Rectal smooth muscle tissue (tissue), 1 donor: ENCODE measurements at regions not wholly inside any gene's neighbourhood (a gene's known extent, or its start where the extent isn't known, plus 50 kb on each side); places are given as distances from the start of the nearest gene placed in this dataset.

Experiments
- H3K27ac ChIP-seq: one replicate; pipeline ENCODE4 v1.7.0; 2013; ENCODE audit warnings: low read depth, low read length, inconsistent platforms
- H3K27me3 ChIP-seq: one replicate; pipeline ENCODE4 v1.7.0; 2013; ENCODE audit warnings: low read length; ENCODE audit not compliant: control insufficient read depth, insufficient read depth
- H3K36me3 ChIP-seq: one replicate; pipeline ENCODE4 v1.7.0; 2013; ENCODE audit warnings: low read length; ENCODE audit not compliant: control insufficient read depth, insufficient read depth
- H3K4me1 ChIP-seq: one replicate; pipeline ENCODE4 v1.7.0; 2013; ENCODE audit warnings: low read length; ENCODE audit not compliant: control insufficient read depth, insufficient read depth
- H3K4me3 ChIP-seq: one replicate; pipeline ENCODE4 v1.7.0; 2013; ENCODE audit warnings: low read length
- H3K9ac ChIP-seq: one replicate; pipeline ENCODE4 v1.7.0; 2013; ENCODE audit warnings: low read length

DNA sequence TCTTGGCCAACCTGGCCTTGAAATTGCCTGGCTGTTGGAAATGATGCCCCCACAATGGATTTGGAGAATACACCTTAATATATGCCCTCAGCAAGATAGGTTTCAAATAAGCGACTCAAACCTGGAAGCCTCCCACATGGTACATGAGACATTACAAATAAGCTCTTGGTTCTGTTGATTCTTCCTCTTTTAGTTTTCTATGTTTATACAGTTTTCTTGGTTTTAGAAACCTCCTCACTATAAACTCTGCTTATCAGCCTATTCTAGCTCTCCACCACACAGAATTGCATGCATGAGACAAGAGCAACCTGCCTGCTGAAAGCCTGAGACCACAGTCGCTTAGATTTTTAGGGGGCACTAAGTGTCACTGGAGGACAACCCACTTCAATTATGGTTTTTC, 108.8 kb upstream of the PREP start:
- Histone ChIP-seq H3K4me3 (no peak overlapping the region), H3K27ac (no peak overlapping the region), H3K36me3 (no peaks in the 10 kb centered on the region), H3K9ac (no peak overlapping the region), H3K4me1 (no peaks in the 10 kb centered on the region), H3K27me3 (no peaks in the 10 kb centered on the region)

DNA sequence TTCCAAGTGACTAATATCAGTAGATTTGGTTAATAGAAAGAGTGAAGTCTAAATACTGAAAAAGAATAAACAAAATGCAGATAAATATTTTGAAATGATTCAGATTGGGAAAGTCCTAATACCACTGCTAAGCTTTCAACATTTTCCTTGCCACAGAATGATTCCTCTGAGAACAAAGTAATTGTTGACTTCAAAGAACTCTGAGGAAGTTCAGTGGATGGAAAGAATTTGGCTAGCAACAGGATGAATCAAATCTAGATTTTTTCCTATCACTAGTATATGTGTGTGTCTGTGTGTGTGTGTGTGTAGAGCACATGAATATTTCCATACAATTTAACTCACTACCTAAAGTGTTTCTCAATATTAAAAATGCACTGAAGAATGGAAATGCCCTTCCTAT, 107.9 kb upstream of the PREP start:
- H3K27me3 ChIP-seq: no peaks in the 10 kb centered on the region
- no peak overlapping the region for H3K27ac ChIP-seq
- no peaks in the 10 kb centered on the region for H3K4me1 ChIP-seq
- H3K36me3 ChIP-seq: no peaks in the 10 kb centered on the region
- H3K4me3 ChIP-seq: no peak overlapping the region
- H3K9ac ChIP-seq: no peak overlapping the region

DNA sequence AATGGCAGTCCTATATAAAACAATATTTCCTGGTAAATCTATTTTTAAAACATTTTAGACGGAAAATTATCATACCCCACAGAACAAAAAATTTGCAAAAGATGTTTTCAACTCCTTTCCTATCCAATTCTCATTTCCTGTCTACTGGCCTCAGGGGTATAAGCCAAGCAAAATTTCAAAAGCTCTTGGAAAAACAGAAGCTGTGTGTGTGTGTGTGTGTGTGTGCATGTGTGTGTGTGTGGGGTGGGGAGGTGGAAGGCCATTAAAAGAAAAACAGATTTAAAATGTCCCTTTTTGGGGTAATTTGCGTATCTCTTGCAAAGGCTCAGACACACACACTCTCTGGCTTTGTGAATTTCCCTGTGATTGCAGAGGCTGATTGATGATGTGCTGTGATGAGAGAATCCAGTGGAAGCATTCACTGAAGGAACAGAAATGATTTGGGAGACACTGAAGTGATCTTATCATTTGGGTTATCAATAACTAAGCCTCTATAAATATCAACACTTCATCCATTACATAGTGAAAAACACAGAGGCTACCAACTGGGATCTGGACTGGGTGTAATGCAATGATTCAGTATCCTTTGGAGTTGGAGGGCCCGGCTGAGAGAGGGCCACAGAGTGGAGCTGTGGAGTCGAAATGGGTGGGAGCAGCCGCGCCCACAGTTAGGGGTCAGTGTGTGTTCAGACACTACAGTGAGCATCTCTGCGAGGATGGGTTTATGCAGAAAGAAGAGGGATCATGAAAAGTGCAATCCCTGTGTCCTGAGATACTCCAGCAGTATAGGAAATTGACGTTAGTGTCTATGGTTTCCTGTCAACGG, 106.8 kb upstream of the PREP start:
- Histone ChIP-seq H3K36me3 (no peaks in the 10 kb centered on the region), H3K4me1 (no peaks in the 10 kb centered on the region), H3K4me3 (no peak overlapping the region), H3K27ac (no peak overlapping the region), H3K9ac (no peak overlapping the region), H3K27me3 (no peaks in the 10 kb centered on the region)

DNA sequence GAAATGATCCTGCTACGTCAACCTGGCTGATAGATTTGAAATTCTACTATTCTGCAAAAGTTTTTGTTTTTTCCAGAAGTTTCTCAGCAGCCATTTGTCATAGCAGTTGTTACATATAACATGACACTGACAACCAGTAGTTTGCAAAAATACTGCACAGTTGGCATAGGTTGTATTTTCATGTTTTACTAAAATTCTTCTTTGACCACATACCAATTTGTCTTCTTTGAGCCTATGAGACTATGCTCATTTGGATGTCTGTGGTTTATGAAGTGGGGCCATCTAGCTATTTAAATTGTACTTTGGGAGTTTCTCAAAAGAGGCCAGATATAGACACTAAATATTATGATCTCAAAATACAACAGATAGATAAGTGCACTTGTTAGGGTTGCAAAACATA, 104.9 kb upstream of the PREP start:
- Histone ChIP-seq H3K36me3 (no peaks in the 10 kb centered on the region), H3K27me3 (no peaks in the 10 kb centered on the region), H3K9ac (no peak overlapping the region), H3K4me3 (no peak overlapping the region), H3K4me1 (no peaks in the 10 kb centered on the region), H3K27ac (no peak overlapping the region)

DNA sequence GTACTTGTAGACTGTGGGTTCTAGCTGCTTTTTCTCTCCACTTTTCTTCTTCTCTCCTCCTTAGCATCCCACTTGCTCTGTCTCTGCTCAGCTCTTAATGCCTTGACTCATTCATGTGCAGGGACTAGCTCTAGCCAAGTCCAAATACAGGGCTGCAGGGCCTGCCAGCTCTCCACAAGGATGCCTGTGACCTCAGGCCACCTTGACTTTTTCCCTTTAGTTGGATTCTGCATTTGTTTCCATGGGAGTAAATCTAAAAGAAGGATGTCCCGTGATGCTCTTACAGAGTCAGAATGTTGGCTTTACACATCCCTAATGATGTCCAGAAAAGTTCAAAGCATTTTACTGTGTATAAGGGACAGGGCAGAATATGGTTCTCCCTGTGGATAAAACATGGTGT, 101.8 kb upstream of the PREP start:
- no peaks in the 10 kb centered on the region for H3K27me3 ChIP-seq
- H3K4me3 ChIP-seq: no peak overlapping the region
- no peak overlapping the region for H3K27ac ChIP-seq
- H3K36me3 ChIP-seq: no peaks in the 10 kb centered on the region
- no peak overlapping the region for H3K9ac ChIP-seq
- H3K4me1 ChIP-seq: no peaks in the 10 kb centered on the region

DNA sequence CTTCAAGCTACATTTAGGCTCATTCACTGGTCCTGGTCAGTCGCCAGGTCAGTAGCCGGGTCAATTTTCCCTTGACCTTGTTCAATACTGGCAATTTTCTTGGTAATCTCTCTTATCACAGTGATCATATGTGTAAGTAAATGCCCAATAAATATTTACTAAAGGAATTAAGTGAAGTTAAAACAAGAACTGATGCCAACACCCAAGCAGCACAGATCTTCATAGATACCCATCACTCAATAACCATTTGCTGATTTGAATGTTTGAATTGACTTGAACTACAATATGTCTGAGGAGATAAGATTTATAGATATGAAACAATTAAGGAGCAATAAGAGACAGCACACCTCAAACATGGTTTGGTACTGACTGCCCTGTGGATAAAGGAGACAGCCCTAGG, 100.8 kb upstream of the PREP start:
- Histone ChIP-seq H3K4me3 (no peak overlapping the region), H3K27me3 (no peaks in the 10 kb centered on the region), H3K36me3 (no peaks in the 10 kb centered on the region), H3K27ac (no peak overlapping the region), H3K4me1 (no peaks in the 10 kb centered on the region), H3K9ac (no peak overlapping the region)

DNA sequence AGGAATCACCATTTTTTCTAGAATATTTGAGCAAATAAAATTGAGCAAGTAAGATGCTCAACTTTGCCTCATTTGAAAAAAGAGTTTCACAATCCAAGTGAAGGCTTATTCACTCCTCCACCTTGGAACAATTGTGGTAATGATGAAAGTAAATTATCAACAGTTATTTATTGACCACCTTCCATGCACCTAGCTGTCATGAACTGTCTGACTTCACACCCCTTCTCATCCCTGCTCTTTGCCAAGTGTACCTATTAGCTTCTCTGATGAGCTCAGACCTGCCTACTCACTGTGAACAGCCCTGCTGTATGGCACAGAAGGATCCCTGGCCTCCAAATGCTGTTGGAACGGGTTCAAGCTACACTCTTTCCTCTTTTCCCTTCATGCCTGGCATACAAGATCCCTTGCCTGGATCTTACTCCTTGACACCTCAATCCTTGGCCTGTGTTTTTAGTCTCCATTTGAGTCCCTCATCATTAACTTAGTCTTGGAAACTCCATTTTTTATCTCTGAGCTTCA, 99.0 kb upstream of the PREP start:
- no peaks in the 10 kb centered on the region for H3K36me3 ChIP-seq
- H3K27me3 ChIP-seq: no peaks in the 10 kb centered on the region
- H3K4me1 ChIP-seq: no peaks in the 10 kb centered on the region
- no peak overlapping the region for H3K4me3 ChIP-seq
- no peak overlapping the region for H3K9ac ChIP-seq
- H3K27ac ChIP-seq: no peak overlapping the region

DNA sequence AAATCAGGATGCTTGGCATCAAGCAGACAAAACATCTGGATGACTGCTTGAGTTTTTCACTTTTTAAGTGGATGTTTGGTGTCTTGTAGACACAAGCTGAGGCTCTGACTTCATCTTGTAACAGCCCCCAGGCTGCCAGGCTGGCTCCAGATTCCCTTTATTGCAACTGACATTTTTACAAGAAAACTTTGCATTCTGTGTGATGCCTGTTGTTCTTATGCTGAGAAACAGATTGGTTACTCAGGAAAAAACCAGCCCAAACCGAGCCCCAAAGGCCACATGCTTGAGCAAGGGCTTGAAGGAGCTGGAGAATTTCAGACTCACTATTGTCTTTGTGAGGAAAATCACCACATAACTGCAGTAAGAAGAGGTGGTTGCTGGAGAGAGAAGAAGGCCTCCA, 98.4 kb upstream of the PREP start:
- H3K4me1 ChIP-seq: no peaks in the 10 kb centered on the region
- H3K27ac ChIP-seq: no peak overlapping the region
- no peaks in the 10 kb centered on the region for H3K36me3 ChIP-seq
- H3K27me3 ChIP-seq: no peaks in the 10 kb centered on the region
- no peak overlapping the region for H3K4me3 ChIP-seq
- H3K9ac ChIP-seq: no peak overlapping the region

DNA sequence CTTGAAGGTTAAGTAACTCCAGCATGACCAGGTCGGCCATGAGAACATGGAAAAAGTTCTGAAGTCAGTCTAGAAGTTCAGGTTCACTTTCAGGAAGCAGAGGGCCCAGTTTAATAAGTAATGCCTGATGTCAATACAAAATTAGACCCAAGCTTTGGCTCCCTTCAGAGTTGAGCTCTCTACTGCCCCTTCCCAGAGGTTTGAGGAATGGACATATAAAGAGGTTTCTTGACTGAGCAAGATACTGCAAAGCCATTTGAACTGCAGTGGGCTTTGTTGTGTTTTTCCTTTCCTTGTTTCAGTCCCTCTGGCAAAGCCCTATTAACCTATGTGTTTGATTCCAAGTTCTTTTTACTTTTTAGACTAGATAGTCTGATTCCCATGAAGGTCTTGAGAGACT, 97.8 kb upstream of the PREP start:
- H3K27ac ChIP-seq: no peak overlapping the region
- H3K27me3 ChIP-seq: no peaks in the 10 kb centered on the region
- H3K36me3 ChIP-seq: no peaks in the 10 kb centered on the region
- no peak overlapping the region for H3K4me3 ChIP-seq
- H3K9ac ChIP-seq: no peak overlapping the region
- no peaks in the 10 kb centered on the region for H3K4me1 ChIP-seq

DNA sequence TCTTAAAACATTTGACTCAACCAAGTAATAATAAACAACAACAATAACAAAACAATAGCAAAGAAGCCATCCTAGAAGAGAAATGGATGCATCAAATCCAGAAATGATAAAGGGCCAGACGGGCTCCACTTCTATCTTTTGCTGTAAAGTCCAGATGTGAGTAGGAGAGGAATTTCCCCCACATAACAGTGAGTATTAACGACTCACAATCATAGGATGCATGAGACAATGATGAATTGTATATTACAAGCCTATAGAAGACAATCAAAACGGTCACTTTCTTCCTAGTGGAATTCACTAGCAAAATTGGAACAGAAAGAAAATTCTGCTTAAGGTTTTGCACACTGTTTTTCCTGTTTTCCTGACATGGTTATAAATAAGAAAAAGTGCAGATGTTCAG, 97.0 kb upstream of the PREP start:
- Histone ChIP-seq H3K27me3 (no peaks in the 10 kb centered on the region), H3K9ac (no peak overlapping the region), H3K4me3 (no peak overlapping the region), H3K4me1 (no peaks in the 10 kb centered on the region), H3K27ac (no peak overlapping the region), H3K36me3 (no peaks in the 10 kb centered on the region)

DNA sequence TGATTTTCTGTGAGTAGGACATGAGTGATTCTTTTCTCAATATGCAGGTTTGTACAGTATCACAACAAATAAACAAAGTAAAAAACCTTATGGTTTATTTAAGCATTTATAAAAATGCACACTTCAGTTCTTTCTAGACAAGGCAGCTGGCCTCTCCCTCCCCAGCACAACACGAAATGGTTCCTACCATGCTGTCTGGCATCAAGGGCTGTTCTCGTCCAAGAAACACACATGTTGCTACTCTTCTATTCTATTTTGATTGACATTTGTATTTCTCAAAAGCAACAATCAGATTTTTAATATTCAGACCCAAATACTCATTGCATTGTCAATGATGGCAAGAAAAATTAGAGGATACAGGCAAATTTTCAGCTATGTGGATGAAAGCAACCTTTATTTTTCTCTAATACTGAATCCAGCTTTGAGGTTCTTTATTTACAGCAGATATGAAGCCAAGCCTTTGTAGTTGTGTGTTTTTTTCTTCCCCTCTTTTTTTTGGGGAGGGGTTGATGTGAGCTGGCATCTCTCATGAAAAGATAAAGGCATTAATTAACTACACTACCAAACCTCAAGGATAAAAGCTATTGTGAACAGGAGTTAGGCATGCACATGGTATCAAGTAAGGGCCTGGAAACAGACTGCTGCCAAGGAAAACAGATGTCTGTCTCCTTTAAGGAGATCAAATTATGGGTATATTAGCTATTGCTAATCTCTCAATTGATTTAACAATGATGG, 96.4 kb upstream of the PREP start:
- no peak overlapping the region for H3K9ac ChIP-seq
- no peak overlapping the region for H3K4me3 ChIP-seq
- H3K27me3 ChIP-seq: no peaks in the 10 kb centered on the region
- H3K27ac ChIP-seq: no peak overlapping the region
- H3K36me3 ChIP-seq: no peaks in the 10 kb centered on the region
- no peaks in the 10 kb centered on the region for H3K4me1 ChIP-seq

DNA sequence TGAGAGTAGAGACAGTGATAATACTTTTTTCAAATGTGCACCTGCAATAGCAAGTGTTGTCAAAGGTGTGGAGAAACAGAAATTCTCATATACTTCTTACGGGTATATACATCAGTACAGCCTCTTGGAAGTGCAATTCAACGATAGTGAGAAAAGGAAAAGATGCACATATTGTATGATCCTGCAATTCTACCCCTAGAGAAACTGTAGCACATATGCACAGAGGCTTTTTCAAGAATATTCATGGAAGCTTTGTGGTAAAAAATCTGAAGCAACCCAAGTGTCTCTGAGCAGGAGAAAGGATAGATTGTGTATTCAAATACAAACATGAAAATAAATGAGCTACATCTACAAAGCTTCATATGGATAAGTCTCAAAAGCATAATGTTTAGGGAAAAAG, 94.7 kb upstream of the PREP start:
- Histone ChIP-seq H3K4me3 (no peak overlapping the region), H3K4me1 (no peaks in the 10 kb centered on the region), H3K27ac (no peak overlapping the region), H3K36me3 (no peaks in the 10 kb centered on the region), H3K27me3 (no peaks in the 10 kb centered on the region), H3K9ac (no peak overlapping the region)

DNA sequence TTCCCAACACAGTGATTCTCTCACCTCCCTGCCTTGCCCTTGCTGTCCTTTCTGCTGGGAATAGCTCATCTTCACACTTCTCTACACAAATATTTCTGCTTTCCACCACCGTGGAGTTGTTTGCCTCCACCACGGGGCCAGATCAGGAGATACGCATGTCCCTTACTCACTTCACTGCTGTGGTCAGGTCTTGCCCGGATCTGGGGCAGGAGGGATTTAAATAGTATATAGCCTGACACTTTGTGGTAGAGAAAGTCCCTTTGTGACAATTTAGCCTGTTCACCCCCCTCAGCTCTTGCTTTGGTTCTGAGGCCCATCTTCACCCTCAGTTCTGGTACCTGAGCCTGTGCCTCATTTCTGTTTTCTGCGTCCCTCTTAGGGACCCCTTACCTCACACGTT, 92.6 kb upstream of the PREP start:
- no peak overlapping the region for H3K4me3 ChIP-seq
- H3K36me3 ChIP-seq: no peaks in the 10 kb centered on the region
- no peak overlapping the region for H3K9ac ChIP-seq
- no peaks in the 10 kb centered on the region for H3K4me1 ChIP-seq
- no peak overlapping the region for H3K27ac ChIP-seq
- H3K27me3 ChIP-seq: no peaks in the 10 kb centered on the region
